AG09309 (cell line): ENCODE measurements at regions not wholly inside any gene's neighbourhood (a gene's known extent, or its start where the extent isn't known, plus 50 kb on each side); places are given as distances from the start of the nearest gene placed in this dataset.

Experiments
- DNase-seq: peaks from one replicate; pipeline ENCODE4 v3.0.0-alpha.2; 2010; ENCODE audit warnings: low read depth
- H3K4me3 ChIP-seq: 2 replicates; pipeline ENCODE4 v1.5.1; 2011; ENCODE audit warnings: mild to moderate bottlenecking, low read depth, low read length, moderate library complexity; ENCODE audit not compliant: control insufficient read depth
- TF ChIP-seq, protein P1 (sequence below): IDR thresholded peaks from 2 replicates; pipeline ENCODE4 v1.5.1; 2011; ENCODE audit warnings: mild to moderate bottlenecking, low read depth, low read length, inconsistent platforms; ENCODE audit not compliant: insufficient read depth, control insufficient read depth; ENCODE audit errors: missing control alignments

DNA sequence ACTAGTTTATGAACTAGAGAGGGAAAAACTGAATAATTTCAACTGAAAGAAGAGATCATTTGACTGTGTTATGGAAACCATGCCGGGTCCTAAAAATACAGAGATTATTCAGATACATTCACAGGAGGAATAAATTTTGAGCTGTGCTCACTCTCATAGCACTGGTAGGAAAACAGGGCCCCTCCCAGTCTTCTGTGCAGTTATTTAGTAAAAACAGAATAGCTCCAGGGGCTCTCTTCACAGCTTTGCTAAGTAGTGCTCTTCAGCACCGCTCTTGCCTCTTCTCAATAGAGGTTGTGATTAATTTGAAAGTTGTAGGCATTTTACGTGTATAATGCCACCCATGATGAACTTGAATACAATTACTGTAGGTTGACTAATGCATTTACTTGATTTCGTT lies 435.9 kb upstream of the PDE3A start:
- no peak overlapping the region for H3K4me3 ChIP-seq
- TF ChIP-seq, protein P1, sequence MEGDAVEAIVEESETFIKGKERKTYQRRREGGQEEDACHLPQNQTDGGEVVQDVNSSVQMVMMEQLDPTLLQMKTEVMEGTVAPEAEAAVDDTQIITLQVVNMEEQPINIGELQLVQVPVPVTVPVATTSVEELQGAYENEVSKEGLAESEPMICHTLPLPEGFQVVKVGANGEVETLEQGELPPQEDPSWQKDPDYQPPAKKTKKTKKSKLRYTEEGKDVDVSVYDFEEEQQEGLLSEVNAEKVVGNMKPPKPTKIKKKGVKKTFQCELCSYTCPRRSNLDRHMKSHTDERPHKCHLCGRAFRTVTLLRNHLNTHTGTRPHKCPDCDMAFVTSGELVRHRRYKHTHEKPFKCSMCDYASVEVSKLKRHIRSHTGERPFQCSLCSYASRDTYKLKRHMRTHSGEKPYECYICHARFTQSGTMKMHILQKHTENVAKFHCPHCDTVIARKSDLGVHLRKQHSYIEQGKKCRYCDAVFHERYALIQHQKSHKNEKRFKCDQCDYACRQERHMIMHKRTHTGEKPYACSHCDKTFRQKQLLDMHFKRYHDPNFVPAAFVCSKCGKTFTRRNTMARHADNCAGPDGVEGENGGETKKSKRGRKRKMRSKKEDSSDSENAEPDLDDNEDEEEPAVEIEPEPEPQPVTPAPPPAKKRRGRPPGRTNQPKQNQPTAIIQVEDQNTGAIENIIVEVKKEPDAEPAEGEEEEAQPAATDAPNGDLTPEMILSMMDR: no peak
- no peak for DNase-seq

DNA sequence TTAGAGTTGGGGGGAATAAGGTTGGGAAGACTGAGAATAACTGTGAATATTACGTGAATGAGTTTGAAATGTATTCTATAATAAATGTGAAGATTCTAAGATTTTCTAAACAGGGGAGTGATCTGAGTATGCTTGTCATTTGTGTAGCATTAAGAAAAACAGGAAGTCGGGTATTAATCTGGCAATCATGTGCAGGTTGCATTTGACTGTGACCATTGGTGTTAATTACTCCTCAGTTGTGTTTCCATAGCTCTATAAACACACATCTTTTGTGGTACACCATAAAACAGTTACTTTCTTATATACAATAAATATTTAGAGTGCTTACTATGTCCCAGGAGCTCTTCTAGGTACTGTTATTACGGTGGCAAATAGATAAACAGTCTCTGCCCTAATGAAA lies 434.4 kb upstream of the PDE3A start:
- no peak overlapping the region for H3K4me3 ChIP-seq
- TF ChIP-seq, protein P1: no peak
- DNase-seq: no peak

DNA sequence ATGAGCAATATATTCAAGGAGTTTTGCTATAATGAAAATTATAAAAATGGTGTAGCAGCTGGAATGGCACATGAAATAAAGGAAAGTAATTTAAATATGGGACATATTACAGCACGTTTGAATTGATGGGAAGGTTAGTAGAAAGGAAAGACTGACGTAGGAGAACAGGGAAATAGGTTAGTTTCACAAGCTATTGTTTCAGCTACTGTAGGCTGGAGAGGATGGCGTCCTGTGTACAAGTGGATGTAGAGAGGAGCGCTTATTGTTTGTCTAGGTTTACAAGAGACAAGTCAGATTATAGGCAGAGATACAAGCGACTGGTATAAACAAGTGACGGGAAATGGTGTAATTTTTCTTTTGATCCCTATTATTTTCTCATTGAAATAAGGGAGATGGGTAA lies 431.2 kb upstream of the PDE3A start:
- H3K4me3 ChIP-seq: no peak overlapping the region
- no peak for DNase-seq
- TF ChIP-seq, protein P1: no peak

DNA sequence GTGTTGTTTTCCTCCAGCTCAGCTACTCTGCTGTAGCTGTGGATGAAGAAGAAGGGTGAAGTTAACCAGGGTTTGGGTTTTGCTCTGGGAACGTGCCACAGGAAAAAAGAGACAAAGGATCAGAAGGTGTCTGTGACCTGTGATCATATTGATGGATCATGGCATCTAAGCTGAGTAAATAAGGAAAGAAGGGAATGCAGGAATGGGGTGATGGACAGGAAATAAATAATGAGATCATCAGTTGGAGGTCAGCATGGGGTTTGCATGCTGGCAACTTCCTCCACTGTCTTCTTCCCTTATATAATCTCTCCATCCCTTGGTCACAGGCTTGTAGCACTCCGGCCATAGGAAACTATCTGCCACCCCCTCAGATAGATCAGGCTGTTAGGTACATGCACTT lies 430.3 kb upstream of the PDE3A start:
- no peak overlapping the region for H3K4me3 ChIP-seq
- TF ChIP-seq, protein P1: no peak
- no peak for DNase-seq

DNA sequence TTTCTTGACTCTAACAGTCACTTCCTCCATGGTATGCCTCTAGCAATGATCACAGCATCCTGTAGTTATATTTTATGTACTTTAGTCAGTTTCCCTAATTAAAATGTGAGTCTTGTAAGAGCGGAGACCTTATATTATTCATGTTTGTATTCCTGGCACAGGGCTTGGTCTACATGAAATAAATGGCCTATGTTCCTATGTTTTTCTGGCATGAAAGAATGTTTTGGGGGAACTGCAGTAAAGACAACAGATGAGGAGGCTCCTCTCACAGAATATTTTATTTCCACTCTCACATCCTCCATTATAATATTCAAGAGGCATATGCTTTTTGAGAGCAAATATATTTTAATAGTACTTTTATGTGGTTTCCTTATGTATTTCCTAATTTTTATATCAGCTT lies 429.8 kb upstream of the PDE3A start:
- DNase-seq: no peak
- no peak overlapping the region for H3K4me3 ChIP-seq
- TF ChIP-seq, protein P1: no peak

DNA sequence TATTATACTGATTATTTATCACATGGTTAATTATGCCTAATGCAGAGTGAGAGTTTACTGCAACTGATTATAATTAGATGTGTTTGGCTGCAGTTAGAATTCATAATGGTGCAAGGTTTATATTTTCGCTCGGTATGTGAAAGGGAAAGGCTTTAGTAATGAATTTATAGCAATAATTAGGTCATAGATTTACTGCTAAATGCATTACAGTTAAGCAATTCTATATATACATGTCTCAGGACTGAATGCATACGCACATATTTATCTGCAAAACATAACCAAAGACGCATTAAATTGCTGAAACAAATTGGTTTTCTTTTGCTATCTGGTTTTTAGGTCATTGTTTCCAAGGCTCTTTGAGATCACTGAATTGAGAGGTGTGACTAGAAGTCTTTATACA lies 428.1 kb upstream of the PDE3A start:
- no peak overlapping the region for H3K4me3 ChIP-seq
- TF ChIP-seq, protein P1: no peak
- DNase-seq: no peak

DNA sequence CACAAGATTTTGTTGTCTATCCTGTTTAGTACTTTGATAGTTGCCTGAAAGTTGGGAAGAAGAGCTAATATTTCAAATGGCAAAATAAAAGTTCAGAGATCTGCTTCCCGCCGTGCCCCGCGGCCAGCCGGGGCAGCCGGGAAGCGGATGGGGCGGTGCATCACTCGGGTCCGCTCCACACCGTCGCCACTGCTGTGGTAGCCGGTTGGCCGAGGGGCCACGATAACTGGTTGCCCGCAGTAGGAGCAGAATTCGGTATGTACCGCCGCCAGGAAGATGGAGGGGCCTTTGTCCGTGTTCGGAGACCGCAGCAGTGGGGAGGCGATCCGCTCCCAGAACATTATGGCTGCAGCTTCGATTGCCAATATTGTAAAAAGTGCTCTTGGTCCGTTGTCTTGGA lies 427.2 kb upstream of the PDE3A start:
- H3K4me3 ChIP-seq: no peak overlapping the region
- DNase-seq: no peak
- TF ChIP-seq, protein P1: no peak
